MM.1S (cell line): ENCODE measurements at regions not wholly inside any gene's neighbourhood (a gene's known extent, or its start where the extent isn't known, plus 50 kb on each side); places are given as distances from the start of the nearest gene placed in this dataset.
"Not testable (repeated sequence)": the region's sequence is repeated elsewhere in the genome, so short reads cannot be mapped to it uniquely, and the experiment has no call there.

Source experiments
- DNase-seq: peaks from one replicate; pipeline ENCODE4 v3.0.0-alpha.2; 2015
- H2AFZ ChIP-seq: fragments of 300-600 bp; sonication (generic); 2 replicates; pipeline ENCODE4 v1.6.0; 2016; ENCODE audit warnings: antibody characterized with exemption, low read length
- H3F3A ChIP-seq: fragments of 300-600 bp; sonication (generic); 2 replicates; pipeline ENCODE4 v1.6.1; 2016; ENCODE audit warnings: mild to moderate bottlenecking, antibody characterized with exemption, low read length, moderate library complexity, mixed read lengths; ENCODE audit not compliant: insufficient read depth
- H3K27ac ChIP-seq: fragments of 300-600 bp; sonication (generic); 2 replicates; pipeline ENCODE4 v1.5.1; 2016; ENCODE audit warnings: mild to moderate bottlenecking, low read length
- H3K27me3 ChIP-seq: fragments of 300-600 bp; sonication (generic); replicated peaks from 2 replicates; pipeline ENCODE4 v1.6.0; 2016; ENCODE audit warnings: low read length; ENCODE audit not compliant: insufficient read depth
- H3K36me3 ChIP-seq: fragments of 300-600 bp; sonication (generic); replicated peaks from 2 replicates; pipeline ENCODE4 v1.6.1; 2016; ENCODE audit warnings: mild to moderate bottlenecking, low read length, mixed read lengths; ENCODE audit not compliant: insufficient read depth
- H3K4me1 ChIP-seq: fragments of 300-600 bp; sonication (generic); 2 replicates; pipeline ENCODE4 v1.6.1; 2016; ENCODE audit warnings: low read length, mixed read lengths
- H3K4me2 ChIP-seq: fragments of 300-600 bp; sonication (generic); 2 replicates; pipeline ENCODE4 v1.6.0; 2016; ENCODE audit warnings: low read depth, low read length
- H3K4me3 ChIP-seq: fragments of 300-600 bp; sonication (generic); 2 replicates; pipeline ENCODE4 v1.5.1; 2016; ENCODE audit warnings: low read length, mixed read lengths
- H3K79me2 ChIP-seq: fragments of 300-600 bp; sonication (generic); 2 replicates; pipeline ENCODE4 v1.6.1; 2016; ENCODE audit warnings: mixed run types, low read length, mixed read lengths
- H3K9ac ChIP-seq: fragments of 300-600 bp; sonication (generic); 2 replicates; pipeline ENCODE4 v1.6.1; 2016; ENCODE audit warnings: low read length, mixed read lengths
- H3K9me2 ChIP-seq: fragments of 300-600 bp; sonication (generic); replicated peaks from 2 replicates; pipeline ENCODE4 v1.6.1; 2016; ENCODE audit warnings: mild to moderate bottlenecking, low read length, mixed read lengths; ENCODE audit not compliant: insufficient read depth
- H3K9me3 ChIP-seq: fragments of 300-600 bp; sonication (generic); replicated peaks from 2 replicates; pipeline ENCODE4 v1.6.1; 2016; ENCODE audit warnings: mild to moderate bottlenecking, low read length, mixed read lengths; ENCODE audit not compliant: insufficient read depth
- H4K20me1 ChIP-seq: fragments of 300-600 bp; sonication (generic); 2 replicates; pipeline ENCODE4 v1.6.1; 2016; ENCODE audit warnings: mild to moderate bottlenecking, low read length, moderate library complexity, mixed read lengths; ENCODE audit not compliant: insufficient read depth
- CTCF ChIP-seq: fragments of 300-600 bp; sonication (generic); IDR thresholded peaks from 2 replicates; pipeline ENCODE4 v1.5.1; 2016; ENCODE audit warnings: antibody characterized with exemption, low read length, mixed read lengths

- H3K9me2 ChIP-seq, H4K20me1 ChIP-seq, H3K4me1 ChIP-seq, H3K9me3 ChIP-seq, H3K4me2 ChIP-seq, H3K27ac ChIP-seq, H3K9ac ChIP-seq, H3K36me3 ChIP-seq, DNase-seq, H3K79me2 ChIP-seq, H3K27me3 ChIP-seq, H3F3A ChIP-seq, H3K4me3 ChIP-seq, H2AFZ ChIP-seq: not testable (repeated sequence)
- 0 out of 2 replicates have a peak, but pooled peaks have one; percentile 9 for TF ChIP-seq CTCF
Observed at GRCh38 chr14:106359157-106359887, 832.9 kb downstream of the TMEM121 start.

DNA sequence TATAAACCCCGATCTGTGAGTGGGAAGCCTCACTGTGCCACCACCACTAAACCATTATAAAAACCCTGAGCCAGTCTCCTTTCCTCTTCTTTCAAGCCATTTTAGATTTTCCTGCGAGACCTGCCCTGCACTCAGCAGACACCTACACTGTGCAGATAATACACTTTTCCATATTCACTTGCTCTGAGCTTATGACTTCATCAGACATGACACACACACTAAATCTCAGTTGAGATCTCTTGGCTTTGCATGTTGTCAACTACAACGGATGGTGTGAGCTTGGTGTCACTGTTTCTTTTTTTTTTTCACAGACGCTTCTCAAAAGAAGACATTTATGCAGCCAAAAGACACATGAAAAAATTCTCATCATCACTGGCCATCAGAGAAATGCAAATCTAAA is 839.0 kb downstream of the TMEM121 start:
- H3K9me2 ChIP-seq, H3K9me3 ChIP-seq, H3K9ac ChIP-seq, H3K4me3 ChIP-seq, H3K27me3 ChIP-seq, H3K4me2 ChIP-seq, H4K20me1 ChIP-seq, H3F3A ChIP-seq, H2AFZ ChIP-seq, DNase-seq, H3K4me1 ChIP-seq, H3K79me2 ChIP-seq, H3K36me3 ChIP-seq, H3K27ac ChIP-seq: not testable (repeated sequence)

- not testable (repeated sequence) for H3K36me3 ChIP-seq, H3F3A ChIP-seq, H3K4me3 ChIP-seq, H3K79me2 ChIP-seq, H3K9ac ChIP-seq, H2AFZ ChIP-seq, H3K27me3 ChIP-seq, H3K9me3 ChIP-seq, H3K9me2 ChIP-seq, H3K4me1 ChIP-seq, H3K27ac ChIP-seq, H3K4me2 ChIP-seq, H4K20me1 ChIP-seq, DNase-seq
Observed at GRCh38 chr14:106365894-106366293, 839.5 kb downstream of the TMEM121 start.

GRCh38 chr14:106366971-106367370 is 840.6 kb downstream of the TMEM121 start:
- not testable (repeated sequence) for H3K4me2 ChIP-seq, H2AFZ ChIP-seq, H3K9me3 ChIP-seq, H3F3A ChIP-seq, H3K4me3 ChIP-seq, H3K36me3 ChIP-seq, H3K9me2 ChIP-seq, H3K4me1 ChIP-seq, H3K9ac ChIP-seq, DNase-seq, H4K20me1 ChIP-seq, H3K79me2 ChIP-seq, H3K27ac ChIP-seq, H3K27me3 ChIP-seq

DNA sequence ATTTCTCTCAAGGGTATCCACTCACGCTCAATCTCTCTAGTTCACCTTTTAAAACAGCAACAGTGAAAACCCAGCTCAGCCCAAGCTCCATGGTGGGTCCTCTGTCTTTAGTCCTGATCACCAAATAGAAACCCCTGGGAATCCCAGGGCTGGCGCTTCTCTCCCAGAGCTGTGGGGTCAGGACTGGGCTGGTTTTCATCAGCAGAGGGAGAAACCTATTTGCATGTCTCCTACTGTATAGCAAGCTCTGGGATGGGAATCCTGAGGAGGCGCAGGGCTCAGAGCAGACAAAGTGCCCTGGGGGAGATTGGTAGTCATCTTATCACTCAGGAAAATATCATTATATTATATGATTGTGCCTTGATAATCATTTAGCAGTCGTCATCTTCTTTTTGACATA is 843.1 kb downstream of the TMEM121 start:
- H3K27me3 ChIP-seq, H3K4me1 ChIP-seq, H3K4me2 ChIP-seq, H3K4me3 ChIP-seq, H3K27ac ChIP-seq, H3K36me3 ChIP-seq, H3F3A ChIP-seq, H3K9me2 ChIP-seq, DNase-seq, H3K9me3 ChIP-seq, H4K20me1 ChIP-seq, H2AFZ ChIP-seq, H3K79me2 ChIP-seq, H3K9ac ChIP-seq: not testable (repeated sequence)
